Colonic mucosa (tissue), 4 donors: ENCODE measurements at regions not wholly inside any gene's neighbourhood (a gene's known extent, or its start where the extent isn't known, plus 50 kb on each side); places are given as distances from the start of the nearest gene placed in this dataset.

Experiments used
- DNase-seq: peaks from one replicate; pipeline ENCODE4 v3.0.0-alpha.2; 2020
- H3K27ac ChIP-seq: fragments of 200-600 bp; one replicate; pipeline ENCODE4 v1.8.0; 2021
- H3K27me3 ChIP-seq: fragments of 200-600 bp; one replicate; pipeline ENCODE4 v1.8.0; 2021
- H3K36me3 ChIP-seq: fragments of 200-600 bp; one replicate; pipeline ENCODE4 v1.8.0; 2021
- H3K4me1 ChIP-seq: fragments of 200-600 bp; one replicate; pipeline ENCODE4 v1.8.0; 2021; ENCODE audit warnings: mild to moderate bottlenecking
- H3K4me3 ChIP-seq: fragments of 200-600 bp; one replicate; pipeline ENCODE4 v1.8.0; 2021
- H3K9ac ChIP-seq, 2 donors: one replicate each; pipeline ENCODE4 v1.7.0; 2013; ENCODE audit warnings: control low read depth in 2 of 2, low read depth in 2 of 2, low read length in 2 of 2
- H3K9me3 ChIP-seq: fragments of 200-600 bp; one replicate; pipeline ENCODE4 v1.8.0; 2021
- CTCF ChIP-seq: fragments of 200-600 bp; IDR thresholded peaks from one replicate; pipeline ENCODE4 v1.8.0; 2022; ENCODE audit warnings: antibody characterized with exemption, mild to moderate bottlenecking
- intact Hi-C: fragments of 100-400 bp; cut with DNase I; formaldehyde crosslinking; loops from one replicate; pipeline ENCODE4 v1.14.1; 2022
- donor health status: healthy.
- donor health status: DM: no; HTN: no; CAD: no.
- donor health status: DM: no; HTN: no; CAD: no.

- no peaks in the 10 kb centered on the region for H3K4me1 ChIP-seq
- no peak overlapping the region for H3K27ac ChIP-seq
- no peaks in the 10 kb centered on the region for H3K9me3 ChIP-seq
- no peak for DNase-seq
- intact Hi-C loops, result no loop called here
- no peak overlapping the region for H3K4me3 ChIP-seq
- no peak overlapping the region for H3K9ac ChIP-seq
- no peaks in the 10 kb centered on the region for H3K36me3 ChIP-seq
- no peaks in the 10 kb centered on the region for H3K27me3 ChIP-seq
- no peak for TF ChIP-seq CTCF
These were observed 1077.1 kb upstream of the ZEB2 start for GRCh38 chr2:145597006-145597405.

- DNase-seq, result no peak
- no peaks in the 10 kb centered on the region for H3K27me3 ChIP-seq
- H3K36me3 ChIP-seq, result no peaks in the 10 kb centered on the region
- no peaks in the 10 kb centered on the region for H3K9me3 ChIP-seq
- H3K4me3 ChIP-seq, result no peak overlapping the region
- no peak for TF ChIP-seq CTCF
- intact Hi-C loops, result no loop called here
- H3K4me1 ChIP-seq, result no peaks in the 10 kb centered on the region
- H3K9ac ChIP-seq, result no peak overlapping the region
- H3K27ac ChIP-seq, result no peak overlapping the region
These were observed 1076.5 kb upstream of the ZEB2 start for GRCh38 chr2:145596416-145596815.

GRCh38 chr2:145595296-145595695 is 1075.4 kb upstream of the ZEB2 start:
- Histone ChIP-seq H3K4me1 (no peaks in the 10 kb centered on the region), H3K4me3 (no peak overlapping the region), H3K27me3 (no peaks in the 10 kb centered on the region), H3K36me3 (no peaks in the 10 kb centered on the region), H3K9me3 (no peaks in the 10 kb centered on the region), H3K9ac (no peak overlapping the region), H3K27ac (no peak overlapping the region)
- intact Hi-C loops, result no loop called here
- TF ChIP-seq CTCF, result no peak
- DNase-seq, result no peak

- no peaks in the 10 kb centered on the region for H3K4me1 ChIP-seq
- H3K9me3 ChIP-seq, result no peaks in the 10 kb centered on the region
- no peak overlapping the region for H3K27ac ChIP-seq
- intact Hi-C loops, result no loop called here
- H3K27me3 ChIP-seq, result no peaks in the 10 kb centered on the region
- DNase-seq, result no peak
- H3K36me3 ChIP-seq, result no peaks in the 10 kb centered on the region
- H3K4me3 ChIP-seq, result no peak overlapping the region
- H3K9ac ChIP-seq, result no peak overlapping the region
- TF ChIP-seq CTCF, result no peak
These were observed 1074.2 kb upstream of the ZEB2 start for GRCh38 chr2:145593991-145594614.

DNA sequence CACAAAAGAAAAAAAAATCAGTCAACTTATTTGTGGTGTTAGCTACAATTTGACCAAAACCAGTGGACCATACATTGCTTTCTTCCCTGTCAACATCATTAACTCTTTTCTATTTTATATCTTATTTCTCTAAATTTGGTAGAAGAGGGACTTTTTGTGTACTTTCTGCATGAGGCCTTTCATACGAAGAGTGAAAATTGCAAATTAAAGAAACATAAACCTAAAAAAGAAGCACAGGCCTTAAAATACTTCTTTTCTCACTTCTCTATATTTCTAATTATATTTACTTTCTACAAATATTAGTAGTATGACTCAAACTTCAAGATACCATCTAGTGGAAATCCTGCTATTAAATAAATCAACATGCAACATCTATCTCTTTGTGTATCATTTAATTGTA is 1073.4 kb upstream of the ZEB2 start:
- no peak overlapping the region for H3K9ac ChIP-seq
- no peak overlapping the region for H3K27ac ChIP-seq
- no peak for TF ChIP-seq CTCF
- H3K9me3 ChIP-seq, result no peaks in the 10 kb centered on the region
- no peak overlapping the region for H3K4me3 ChIP-seq
- no peaks in the 10 kb centered on the region for H3K27me3 ChIP-seq
- no peaks in the 10 kb centered on the region for H3K4me1 ChIP-seq
- no peaks in the 10 kb centered on the region for H3K36me3 ChIP-seq
- intact Hi-C loops, result no loop called here
- DNase-seq, result no peak

GRCh38 chr2:145592361-145592760 is 1072.4 kb upstream of the ZEB2 start:
- intact Hi-C loops, result no loop called here
- no peaks in the 10 kb centered on the region for H3K36me3 ChIP-seq

More at GRCh38 chr2:145592361-145592760, 1072.4 kb upstream of the ZEB2 start:
- no peaks in the 10 kb centered on the region for H3K9me3 ChIP-seq
- TF ChIP-seq CTCF, result no peak
- H3K9ac ChIP-seq, result no peak overlapping the region
- H3K4me3 ChIP-seq, result no peak overlapping the region
- H3K27ac ChIP-seq, result no peak overlapping the region
- no peak for DNase-seq
- H3K27me3 ChIP-seq, result no peaks in the 10 kb centered on the region
- no peaks in the 10 kb centered on the region for H3K4me1 ChIP-seq
